NCI-H1092 (cell line): ENCODE measurements at regions not wholly inside any gene's neighbourhood (a gene's known extent, or its start where the extent isn't known, plus 50 kb on each side); places are given as distances from the start of the nearest gene placed in this dataset.
"Not testable (repeated sequence)": the region's sequence is repeated elsewhere in the genome, so short reads cannot be mapped to it uniquely, and the experiment has no call there.

Source experiments
- DNase-seq: peaks from one replicate; lab custom pipeline; 2025; lab: John Stamatoyannopoulos, UW

- DNase-seq = no peak
Observed at GRCh38 chr3:26070854-26071253, 281.0 kb downstream of the OXSM start.

GRCh38 chr3:26074080-26074479 is 284.2 kb downstream of the OXSM start:
- no peak for DNase-seq

GRCh38 chr3:26078539-26078938 is 288.6 kb downstream of the OXSM start:
- no peak for DNase-seq

- no peak for DNase-seq
Observed at GRCh38 chr3:26081166-26081565, 291.3 kb downstream of the OXSM start.

GRCh38 chr3:26081806-26082205 is 291.9 kb downstream of the OXSM start:
- DNase-seq = no peak

GRCh38 chr3:26082911-26083310 is 293.0 kb downstream of the OXSM start:
- DNase-seq = no peak

GRCh38 chr3:26084629-26085028 is 294.7 kb downstream of the OXSM start:
- no peak for DNase-seq

- no peak for DNase-seq
Observed at GRCh38 chr3:26087751-26088150, 297.9 kb downstream of the OXSM start.

GRCh38 chr3:26089249-26089648 is 299.4 kb downstream of the OXSM start:
- no peak for DNase-seq

GRCh38 chr3:26090589-26090988 is 300.7 kb downstream of the OXSM start:
- no peak for DNase-seq

GRCh38 chr3:26091096-26091495 is 301.2 kb downstream of the OXSM start:
- DNase-seq = no peak

- DNase-seq = no peak
Observed at GRCh38 chr3:26091626-26092025, 301.7 kb downstream of the OXSM start.

GRCh38 chr3:26097111-26097510 is 307.2 kb downstream of the OXSM start:
- not testable (repeated sequence) for DNase-seq

GRCh38 chr3:26099692-26100091 is 309.8 kb downstream of the OXSM start:
- no peak for DNase-seq

GRCh38 chr3:26100176-26100575 is 310.3 kb downstream of the OXSM start:
- no peak for DNase-seq

GRCh38 chr3:26102376-26102775 is 312.5 kb downstream of the OXSM start:
- DNase-seq = no peak

GRCh38 chr3:26104851-26105251 is 315.0 kb downstream of the OXSM start:
- no peak for DNase-seq

- no peak for DNase-seq
Observed at GRCh38 chr3:26105261-26105660, 315.4 kb downstream of the OXSM start.

GRCh38 chr3:26106228-26106627 is 316.3 kb downstream of the OXSM start:
- DNase-seq = no peak

GRCh38 chr3:26108846-26109489 is 319.1 kb downstream of the OXSM start:
- DNase-seq = no peak

GRCh38 chr3:26114851-26115250 is 325.0 kb downstream of the OXSM start:
- no peak for DNase-seq

- DNase-seq = no peak
Observed at GRCh38 chr3:26118165-26118564, 328.3 kb downstream of the OXSM start.

- DNase-seq = no peak
Observed at GRCh38 chr3:26132942-26133341, 343.1 kb downstream of the OXSM start.

- DNase-seq = no peak
Observed at GRCh38 chr3:26141296-26141695, 351.4 kb downstream of the OXSM start.

GRCh38 chr3:26145769-26146168 is 355.9 kb downstream of the OXSM start:
- DNase-seq = no peak
